WI38 (cell line): ENCODE measurements at regions not wholly inside any gene's neighbourhood (a gene's known extent, or its start where the extent isn't known, plus 50 kb on each side); places are given as distances from the start of the nearest gene placed in this dataset.

Source experiments
- H3K4me3 ChIP-seq: 2 replicates; pipeline ENCODE4 v1.5.1; 2011; ENCODE audit warnings: low read depth, mild to moderate bottlenecking, control low read depth, low read length
- CTCF ChIP-seq: IDR thresholded peaks from 2 replicates; pipeline ENCODE4 v1.5.1; 2012; ENCODE audit warnings: low read depth, mild to moderate bottlenecking, control low read depth, low read length

- no peak for TF ChIP-seq CTCF
- H3K4me3 ChIP-seq, result no peak overlapping the region
These were observed 57.4 kb upstream of the HAPSTR1 start for GRCh38 chr16:9034056-9034455.

- no peak overlapping the region for H3K4me3 ChIP-seq
- no peak for TF ChIP-seq CTCF
These were observed 55.4 kb upstream of the HAPSTR1 start for GRCh38 chr16:9035996-9036395.

- TF ChIP-seq CTCF, result no peak
- H3K4me3 ChIP-seq, result no peak overlapping the region
These were observed 52.2 kb upstream of the HAPSTR1 start for GRCh38 chr16:9039210-9039609.

- no peak for TF ChIP-seq CTCF
- H3K4me3 ChIP-seq, result no peak overlapping the region
These were observed 50.5 kb upstream of the HAPSTR1 start for GRCh38 chr16:9040800-9041412.
